KMS-11 (cell line): ENCODE measurements at regions not wholly inside any gene's neighbourhood (a gene's known extent, or its start where the extent isn't known, plus 50 kb on each side); places are given as distances from the start of the nearest gene placed in this dataset.

ENCODE experiments used
- H2AFZ ChIP-seq: fragments of 200-600 bp; sonication (generic); 2 replicates; pipeline ENCODE4 v1.6.1; 2016; ENCODE audit warnings: antibody characterized with exemption, mixed run types, low read depth
- H3K27ac ChIP-seq: fragments of 200-600 bp; sonication (generic); 2 replicates; pipeline ENCODE4 v1.6.1; 2016; ENCODE audit warnings: mild to moderate bottlenecking, mixed run types
- H3K27me3 ChIP-seq: fragments of 200-600 bp; sonication (generic); 2 replicates; pipeline ENCODE4 v1.6.1; 2017; ENCODE audit warnings: mild to moderate bottlenecking, low read depth, mixed run types, moderate library complexity; ENCODE audit not compliant: insufficient read depth
- H3K36me3 ChIP-seq: fragments of 200-600 bp; sonication (generic); 2 replicates; pipeline ENCODE4 v1.6.1; 2017; ENCODE audit warnings: mild to moderate bottlenecking, mixed run types; ENCODE audit not compliant: insufficient read depth
- H3K4me1 ChIP-seq: fragments of 200-600 bp; sonication (generic); 2 replicates; pipeline ENCODE4 v1.6.1; 2016; ENCODE audit warnings: mild to moderate bottlenecking, low read depth, mixed run types; ENCODE audit not compliant: poor library complexity, severe bottlenecking
- H3K4me2 ChIP-seq: fragments of 200-600 bp; sonication (generic); 2 replicates; pipeline ENCODE4 v1.7.0; 2016; ENCODE audit warnings: mild to moderate bottlenecking, mixed run types
- H3K4me3 ChIP-seq: fragments of 200-600 bp; sonication (generic); IDR thresholded peaks from 2 replicates; pipeline ENCODE4 v1.6.1; 2017; ENCODE audit warnings: low read depth, low read length, mixed read lengths; ENCODE audit not compliant: insufficient read depth
- H3K79me2 ChIP-seq: fragments of 200-600 bp; sonication (generic); 2 replicates; pipeline ENCODE4 v1.6.1; 2016; ENCODE audit warnings: low read depth, mixed run types; ENCODE audit not compliant: insufficient read depth
- H3K9ac ChIP-seq: fragments of 200-600 bp; sonication (generic); 2 replicates; pipeline ENCODE4 v1.6.1; 2016; ENCODE audit warnings: mild to moderate bottlenecking, mixed run types
- H4K20me1 ChIP-seq: fragments of 200-600 bp; sonication (generic); 2 replicates; pipeline ENCODE4 v1.6.1; 2016; ENCODE audit warnings: mild to moderate bottlenecking, mixed run types; ENCODE audit not compliant: insufficient read depth
- TF ChIP-seq, protein P1 (sequence below): fragments of 200-600 bp; sonication (generic); conservative IDR thresholded peaks from 2 replicates; pipeline ENCODE4 v1.6.1; 2017; ENCODE audit warnings: low read depth, mild to moderate bottlenecking, antibody characterized with exemption, low read length, moderate library complexity, mixed read lengths

GRCh38 chr20:4511776-4512175 is 174.5 kb upstream of the PRNP start:
- Histone ChIP-seq H3K79me2 (no peaks in the 10 kb centered on the region), H3K4me1 (no peaks in the 10 kb centered on the region), H3K27ac (no peak overlapping the region), H3K4me2 (no peak overlapping the region), H2AFZ (no peak overlapping the region), H3K9ac (no peak overlapping the region), H3K4me3 (no peak overlapping the region), H3K27me3 (no peaks in the 10 kb centered on the region), H4K20me1 (no peaks in the 10 kb centered on the region), H3K36me3 (no peaks in the 10 kb centered on the region)
- TF ChIP-seq, protein P1, sequence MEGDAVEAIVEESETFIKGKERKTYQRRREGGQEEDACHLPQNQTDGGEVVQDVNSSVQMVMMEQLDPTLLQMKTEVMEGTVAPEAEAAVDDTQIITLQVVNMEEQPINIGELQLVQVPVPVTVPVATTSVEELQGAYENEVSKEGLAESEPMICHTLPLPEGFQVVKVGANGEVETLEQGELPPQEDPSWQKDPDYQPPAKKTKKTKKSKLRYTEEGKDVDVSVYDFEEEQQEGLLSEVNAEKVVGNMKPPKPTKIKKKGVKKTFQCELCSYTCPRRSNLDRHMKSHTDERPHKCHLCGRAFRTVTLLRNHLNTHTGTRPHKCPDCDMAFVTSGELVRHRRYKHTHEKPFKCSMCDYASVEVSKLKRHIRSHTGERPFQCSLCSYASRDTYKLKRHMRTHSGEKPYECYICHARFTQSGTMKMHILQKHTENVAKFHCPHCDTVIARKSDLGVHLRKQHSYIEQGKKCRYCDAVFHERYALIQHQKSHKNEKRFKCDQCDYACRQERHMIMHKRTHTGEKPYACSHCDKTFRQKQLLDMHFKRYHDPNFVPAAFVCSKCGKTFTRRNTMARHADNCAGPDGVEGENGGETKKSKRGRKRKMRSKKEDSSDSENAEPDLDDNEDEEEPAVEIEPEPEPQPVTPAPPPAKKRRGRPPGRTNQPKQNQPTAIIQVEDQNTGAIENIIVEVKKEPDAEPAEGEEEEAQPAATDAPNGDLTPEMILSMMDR = no peak

DNA sequence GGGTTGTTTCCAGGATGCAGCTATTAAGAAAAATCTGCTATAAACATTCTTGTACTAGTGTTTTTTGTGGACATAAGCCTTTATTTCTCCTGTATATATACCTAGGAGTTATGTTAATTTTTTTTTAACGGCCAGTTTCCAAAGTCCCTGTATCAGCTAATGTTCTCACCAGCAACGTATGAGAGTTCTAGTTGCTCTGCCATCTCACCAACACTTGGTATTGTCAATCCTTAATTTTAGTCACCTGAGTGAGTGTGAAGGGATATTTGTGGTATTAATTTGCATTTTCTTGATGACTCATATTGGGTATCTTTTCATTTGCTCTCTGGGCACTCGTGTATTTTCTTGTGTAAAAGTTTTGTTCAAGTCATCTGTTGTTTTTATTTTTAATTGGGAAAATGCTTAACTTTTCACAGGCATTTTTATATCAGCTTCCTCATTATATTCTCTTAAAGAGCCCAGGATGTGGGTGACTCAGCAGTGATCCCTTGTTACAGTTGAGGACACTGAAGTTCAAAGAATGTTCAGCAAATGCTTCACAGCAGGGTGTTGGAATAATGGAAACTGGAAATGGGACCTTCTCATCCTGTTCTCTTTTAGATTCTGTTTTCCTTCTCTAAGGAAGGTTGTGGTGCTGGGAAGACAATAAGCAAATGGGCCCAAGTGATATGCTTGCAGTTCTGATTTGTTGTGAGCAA is 176.3 kb upstream of the PRNP start:
- no peaks in the 10 kb centered on the region for H3K79me2 ChIP-seq
- H3K4me3 ChIP-seq = no peak overlapping the region
- H3K4me2 ChIP-seq = no peak overlapping the region
- TF ChIP-seq, protein P1 = no peak
- H3K36me3 ChIP-seq = no peaks in the 10 kb centered on the region
- no peaks in the 10 kb centered on the region for H3K27me3 ChIP-seq
- no peaks in the 10 kb centered on the region for H3K4me1 ChIP-seq
- no peaks in the 10 kb centered on the region for H4K20me1 ChIP-seq
- H3K27ac ChIP-seq = no peak overlapping the region
- H2AFZ ChIP-seq = no peak overlapping the region
- H3K9ac ChIP-seq = no peak overlapping the region

DNA sequence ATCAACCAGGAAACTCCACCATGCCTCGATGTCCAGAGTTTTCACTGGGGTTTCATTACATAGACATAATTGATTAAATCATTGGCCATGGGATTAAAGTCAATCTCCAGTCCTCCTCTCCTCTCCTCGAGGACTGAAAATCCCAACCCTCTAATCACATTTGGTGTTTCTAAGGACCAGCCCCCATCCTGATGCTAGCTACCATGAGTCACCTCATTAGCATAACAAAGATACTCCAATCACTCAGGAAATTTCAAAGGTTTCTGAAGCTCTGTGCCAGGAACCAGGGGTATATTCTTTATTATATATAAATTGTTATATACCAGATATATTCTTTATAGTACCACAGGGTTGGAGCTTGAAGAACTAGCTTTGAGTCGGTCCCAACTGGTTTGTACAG is 177.5 kb upstream of the PRNP start:
- H4K20me1 ChIP-seq = no peaks in the 10 kb centered on the region
- no peaks in the 10 kb centered on the region for H3K4me1 ChIP-seq
- H2AFZ ChIP-seq = no peak overlapping the region
- H3K27me3 ChIP-seq = no peaks in the 10 kb centered on the region
- no peaks in the 10 kb centered on the region for H3K36me3 ChIP-seq
- no peak overlapping the region for H3K4me3 ChIP-seq
- TF ChIP-seq, protein P1 = no peak
- H3K9ac ChIP-seq = no peak overlapping the region
- H3K27ac ChIP-seq = no peak overlapping the region
- no peaks in the 10 kb centered on the region for H3K79me2 ChIP-seq
- no peak overlapping the region for H3K4me2 ChIP-seq

DNA sequence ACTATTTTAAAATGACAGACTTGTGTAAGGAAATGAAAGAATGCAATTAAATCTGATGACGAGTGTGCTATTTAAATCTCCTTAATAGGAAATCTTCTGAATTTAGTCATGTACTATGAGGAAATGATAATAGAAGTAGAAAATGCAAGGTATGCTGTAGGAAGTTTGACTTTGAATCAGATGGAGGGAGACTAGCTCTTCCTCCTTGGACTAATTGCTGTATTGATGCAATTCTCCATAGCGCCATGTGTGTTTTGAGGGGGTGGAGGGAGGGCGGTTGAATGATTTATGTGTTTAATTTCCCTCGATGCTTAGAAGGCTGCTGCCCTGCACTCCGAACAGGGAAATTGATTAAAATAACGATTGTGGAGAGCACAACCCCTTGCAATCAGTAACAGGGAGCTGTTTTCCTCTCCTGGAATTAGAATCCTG is 179.0 kb upstream of the PRNP start:
- Histone ChIP-seq H3K4me3 (no peak overlapping the region), H3K9ac (no peak overlapping the region), H3K36me3 (no peaks in the 10 kb centered on the region), H3K4me2 (no peak overlapping the region), H3K27ac (no peak overlapping the region), H3K27me3 (no peaks in the 10 kb centered on the region), H4K20me1 (no peaks in the 10 kb centered on the region), H3K79me2 (no peaks in the 10 kb centered on the region), H3K4me1 (no peaks in the 10 kb centered on the region), H2AFZ (no peak overlapping the region)
- TF ChIP-seq, protein P1 = no peak
